Glomerular visceral epithelial cell (primary cell): ENCODE measurements at regions not wholly inside any gene's neighbourhood (a gene's known extent, or its start where the extent isn't known, plus 50 kb on each side); places are given as distances from the start of the nearest gene placed in this dataset.
"Not testable (repeated sequence)": the region's sequence is repeated elsewhere in the genome, so short reads cannot be mapped to it uniquely, and the experiment has no call there.

Experiments
- DNase-seq: peaks from one replicate; pipeline ENCODE4 v3.0.0-alpha.2; 2016; ENCODE audit errors: extremely low spot score

DNA sequence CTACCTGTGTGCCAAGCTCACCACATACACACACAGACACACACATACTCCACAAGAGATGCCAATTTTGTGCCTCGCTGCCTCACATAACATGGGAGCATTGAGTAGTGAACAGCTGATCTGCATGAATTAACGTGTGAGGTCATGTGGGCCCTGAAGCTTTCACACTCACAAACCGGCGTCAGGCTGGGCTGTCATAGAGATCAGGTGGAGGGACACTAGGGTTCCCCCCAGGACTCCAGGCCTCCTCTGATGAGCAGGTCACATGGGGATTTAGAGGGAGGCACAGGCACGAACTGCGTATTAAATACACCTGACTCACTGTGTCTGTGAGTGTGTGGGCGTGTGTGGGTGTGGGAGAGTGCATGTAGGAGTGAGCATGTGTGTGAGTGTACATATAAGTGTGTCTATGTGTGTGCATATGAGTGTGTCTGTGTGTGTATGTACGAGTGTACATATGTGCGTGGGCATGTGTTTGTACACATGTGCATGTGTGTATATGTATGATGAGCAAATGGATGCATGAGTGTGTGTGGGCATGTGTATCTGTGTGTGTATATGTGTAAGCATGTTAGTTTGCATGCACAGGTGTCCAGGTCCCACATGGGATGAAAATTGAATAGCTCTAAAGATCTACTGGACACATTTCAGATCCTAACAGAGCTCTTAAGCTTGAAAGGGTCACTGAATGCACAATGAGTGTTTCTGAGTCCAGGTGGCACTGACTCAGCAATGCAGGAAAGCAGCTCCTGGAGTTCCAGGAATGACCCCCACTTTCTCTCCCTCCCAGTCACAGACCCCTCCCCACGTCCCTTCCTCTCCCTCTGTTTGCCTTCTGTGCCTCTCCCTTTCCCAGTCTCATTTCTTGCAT, 336.6 kb downstream of the PREX1 start:
- DNase-seq, result no peak

DNA sequence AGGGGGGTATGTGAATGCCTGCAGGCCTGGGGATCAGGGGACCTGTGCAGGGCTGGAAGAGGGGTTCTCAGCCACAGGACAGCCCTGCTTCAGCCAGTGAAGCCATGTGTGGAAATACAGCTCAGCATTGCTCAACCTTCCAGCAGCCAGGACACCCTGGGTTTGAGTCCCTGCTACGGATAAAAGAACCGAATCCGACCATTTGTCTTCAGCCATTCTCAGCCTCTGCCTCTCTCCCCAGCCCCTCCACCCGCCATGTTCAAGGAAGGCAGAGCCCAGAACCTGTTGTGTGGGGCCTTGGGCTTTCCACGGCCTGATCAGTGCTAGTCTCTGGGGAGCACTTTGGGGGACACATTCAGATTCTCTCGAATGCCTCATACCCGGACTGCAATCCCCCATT, 337.5 kb downstream of the PREX1 start:
- not testable (repeated sequence) for DNase-seq

DNA sequence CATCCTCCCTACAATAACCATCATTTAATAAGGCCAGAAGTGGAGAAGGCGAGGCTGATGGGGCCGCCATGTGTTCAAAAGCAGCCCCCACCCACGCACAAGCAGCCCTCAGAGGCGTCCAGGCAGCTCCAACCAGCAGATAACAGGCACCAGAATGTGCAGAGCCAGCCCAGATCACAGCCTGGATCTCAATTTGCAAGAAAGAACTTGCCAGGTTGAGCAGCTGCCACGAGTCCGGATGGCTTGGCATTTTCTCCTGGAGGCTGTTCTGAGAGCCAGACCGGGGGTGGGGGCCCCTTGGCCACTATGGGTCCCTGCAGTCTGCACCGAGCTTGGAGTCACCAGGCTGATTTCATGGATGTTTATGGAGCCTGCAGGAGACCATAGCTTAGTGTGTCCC, 338.1 kb downstream of the PREX1 start:
- DNase-seq, result no peak

DNA sequence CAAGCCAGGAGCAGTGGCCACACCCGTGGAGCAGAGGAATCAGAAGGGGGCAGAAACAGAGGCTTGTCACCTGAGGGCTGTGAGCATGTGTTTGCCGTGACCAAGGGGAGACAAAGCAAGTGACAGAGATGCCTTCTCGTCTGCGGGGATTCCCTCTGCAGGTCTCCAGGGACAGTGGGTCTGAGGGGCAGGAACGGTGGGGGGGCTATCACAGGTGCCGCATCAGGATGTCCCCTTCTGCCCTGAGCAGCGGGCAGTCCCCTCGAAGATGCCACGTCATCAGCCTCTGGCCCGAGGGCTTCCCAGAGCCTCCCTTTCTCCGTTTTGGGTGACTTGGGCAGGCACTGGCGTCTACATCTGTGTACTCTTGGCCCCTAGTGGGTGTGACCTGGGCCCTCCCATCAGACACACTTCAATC, 338.7 kb downstream of the PREX1 start:
- no peak for DNase-seq

DNA sequence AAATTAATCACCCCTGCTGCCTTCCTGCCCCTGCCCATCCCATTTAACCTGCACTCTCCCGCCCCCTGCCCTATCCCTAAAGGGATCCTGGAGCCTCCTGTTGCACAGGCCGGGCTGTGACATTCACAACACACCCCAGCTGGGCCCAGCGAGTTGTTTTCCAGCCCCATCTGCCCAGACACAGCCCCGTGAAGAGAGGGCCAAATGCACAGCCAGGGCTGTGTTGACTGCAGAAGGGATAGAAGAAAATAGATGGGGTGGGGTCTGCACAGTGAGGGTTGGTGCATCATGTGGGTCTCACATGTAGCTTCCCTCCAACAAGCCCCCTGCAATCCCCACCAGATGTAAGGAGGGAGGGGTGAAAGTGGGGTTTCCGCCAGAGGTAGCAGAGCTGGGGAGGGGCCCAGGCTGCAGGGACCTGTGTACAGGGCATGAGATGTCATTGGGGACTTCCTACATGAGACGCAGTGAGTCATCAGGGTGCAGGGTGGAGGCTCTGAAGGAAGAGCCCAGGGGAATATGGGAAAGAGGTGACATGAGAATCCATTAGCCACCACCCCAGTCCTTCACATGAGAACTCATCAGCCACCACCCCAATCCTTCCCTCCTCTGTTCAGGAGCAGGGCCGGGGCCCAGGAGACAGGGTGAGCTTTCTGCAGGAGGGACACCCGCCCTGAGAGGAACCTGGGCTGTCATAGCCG, 339.3 kb downstream of the PREX1 start:
- not testable (repeated sequence) for DNase-seq

DNA sequence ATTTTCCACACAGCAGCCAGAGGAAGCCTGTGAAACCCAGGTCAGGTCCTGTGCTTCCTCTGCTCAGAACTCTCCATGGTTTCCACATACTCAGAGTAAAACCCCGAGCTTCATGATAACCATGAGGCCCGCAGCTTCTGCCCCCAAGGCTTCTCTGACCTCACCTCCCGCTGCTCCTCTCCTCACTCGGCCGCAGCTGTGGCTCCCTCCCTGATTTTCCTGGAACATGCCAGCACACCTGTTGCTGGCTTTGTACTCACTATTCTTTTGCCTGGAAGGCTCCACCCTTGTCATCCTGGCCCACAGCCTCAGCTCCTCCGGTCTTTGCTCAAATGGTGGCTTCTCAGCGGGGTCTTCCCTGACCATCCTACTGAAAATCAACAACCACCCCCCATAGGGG, 341.7 kb downstream of the PREX1 start:
- no peak for DNase-seq

DNA sequence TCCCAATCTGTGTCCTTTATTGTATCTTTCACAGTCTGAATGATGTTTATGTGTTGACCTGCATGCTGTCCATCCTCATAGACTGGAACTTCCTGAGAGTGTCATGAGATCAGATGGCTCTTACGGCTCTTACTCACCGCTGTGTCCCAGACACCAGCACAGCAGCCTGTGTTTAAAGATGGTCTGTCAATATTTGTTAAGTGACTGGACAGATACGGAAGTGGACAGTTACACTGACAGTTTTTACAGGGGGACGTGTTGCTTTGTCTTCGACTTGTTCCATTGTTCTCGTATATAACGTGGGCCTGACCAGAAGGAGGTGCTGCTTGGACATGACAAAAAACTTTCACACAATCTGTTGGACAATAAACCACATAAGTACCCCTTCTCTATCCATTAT, 342.6 kb downstream of the PREX1 start:
- DNase-seq, result not testable (repeated sequence)

DNA sequence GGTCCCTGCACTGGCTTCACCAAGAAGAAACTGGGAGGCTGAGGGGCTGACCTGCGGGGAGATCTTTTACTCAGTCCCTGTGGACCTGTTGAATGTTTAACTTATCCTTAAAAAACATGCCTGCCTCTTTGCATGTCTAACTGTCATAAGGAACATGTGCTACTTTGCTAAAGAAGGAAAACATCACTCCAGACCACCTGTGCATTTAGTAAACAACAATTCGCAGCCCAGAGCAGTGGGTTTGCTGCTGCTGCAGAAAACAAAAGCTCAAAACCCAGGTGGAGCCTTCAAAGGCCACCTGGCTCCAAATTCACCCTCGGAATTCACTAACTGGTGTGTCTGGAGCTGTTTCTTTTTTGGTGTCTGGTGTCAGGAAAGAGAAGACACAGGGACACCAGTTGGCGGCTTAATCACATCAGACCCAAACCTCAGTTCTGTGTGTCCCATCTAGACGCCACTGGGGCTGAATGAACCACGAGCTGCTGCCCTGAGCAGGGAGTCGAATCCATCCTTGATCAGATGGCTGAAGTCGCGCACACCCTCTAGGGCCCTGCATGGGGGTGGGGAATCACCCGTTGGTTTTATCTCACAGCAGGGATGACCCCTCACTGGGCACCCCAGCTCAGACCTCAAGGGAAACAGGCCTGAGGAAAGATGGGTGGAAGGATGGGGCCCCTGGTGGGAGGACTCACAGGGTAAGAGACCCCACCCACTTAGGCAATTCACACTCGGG, 344.3 kb downstream of the PREX1 start:
- no peak for DNase-seq

DNA sequence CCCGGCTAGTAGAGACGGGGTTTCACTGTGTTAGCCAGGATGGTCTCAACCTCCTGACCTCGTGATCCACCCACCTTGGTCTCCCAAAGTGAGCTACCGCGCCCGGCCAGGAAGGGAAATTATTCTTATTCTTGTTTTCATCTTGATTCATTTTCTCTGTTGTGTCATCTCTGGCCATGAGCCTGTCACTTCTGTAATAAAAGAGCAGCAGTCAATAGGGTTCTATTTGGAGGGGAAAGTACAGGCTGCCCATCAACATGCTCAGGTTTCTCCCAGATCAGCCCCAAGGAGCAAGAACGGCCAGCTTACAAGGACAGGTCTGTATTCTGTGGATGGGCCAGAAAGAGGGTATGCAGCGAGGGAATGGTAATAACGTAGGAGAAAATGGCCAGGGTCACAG, 345.0 kb downstream of the PREX1 start:
- DNase-seq, result no peak

DNA sequence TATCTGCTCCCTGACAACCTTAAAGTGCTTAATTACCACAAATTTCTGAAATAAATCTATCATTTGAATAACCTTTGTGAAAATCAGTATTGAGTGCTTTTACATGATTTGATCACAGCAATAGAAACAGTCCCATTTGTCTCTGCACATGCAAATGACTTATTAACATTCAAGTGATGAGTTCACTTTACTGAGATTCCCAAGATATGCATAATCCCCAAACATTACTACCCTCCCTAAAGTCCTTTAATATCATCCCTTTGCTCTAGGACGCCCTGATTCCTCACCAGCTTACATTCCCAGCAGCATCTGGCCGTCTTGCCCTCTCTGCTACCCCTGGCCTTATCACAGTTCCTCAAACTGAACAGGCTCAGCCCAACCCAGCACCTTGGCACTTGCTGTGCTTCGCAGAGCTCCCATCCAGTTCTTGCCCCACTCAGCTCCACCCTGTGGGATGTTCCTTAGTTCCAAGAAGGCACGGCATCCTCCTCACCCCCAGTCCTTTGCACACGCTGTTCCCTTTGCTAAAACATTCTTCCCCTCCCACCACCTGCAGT, 347.5 kb downstream of the PREX1 start:
- no peak for DNase-seq

DNA sequence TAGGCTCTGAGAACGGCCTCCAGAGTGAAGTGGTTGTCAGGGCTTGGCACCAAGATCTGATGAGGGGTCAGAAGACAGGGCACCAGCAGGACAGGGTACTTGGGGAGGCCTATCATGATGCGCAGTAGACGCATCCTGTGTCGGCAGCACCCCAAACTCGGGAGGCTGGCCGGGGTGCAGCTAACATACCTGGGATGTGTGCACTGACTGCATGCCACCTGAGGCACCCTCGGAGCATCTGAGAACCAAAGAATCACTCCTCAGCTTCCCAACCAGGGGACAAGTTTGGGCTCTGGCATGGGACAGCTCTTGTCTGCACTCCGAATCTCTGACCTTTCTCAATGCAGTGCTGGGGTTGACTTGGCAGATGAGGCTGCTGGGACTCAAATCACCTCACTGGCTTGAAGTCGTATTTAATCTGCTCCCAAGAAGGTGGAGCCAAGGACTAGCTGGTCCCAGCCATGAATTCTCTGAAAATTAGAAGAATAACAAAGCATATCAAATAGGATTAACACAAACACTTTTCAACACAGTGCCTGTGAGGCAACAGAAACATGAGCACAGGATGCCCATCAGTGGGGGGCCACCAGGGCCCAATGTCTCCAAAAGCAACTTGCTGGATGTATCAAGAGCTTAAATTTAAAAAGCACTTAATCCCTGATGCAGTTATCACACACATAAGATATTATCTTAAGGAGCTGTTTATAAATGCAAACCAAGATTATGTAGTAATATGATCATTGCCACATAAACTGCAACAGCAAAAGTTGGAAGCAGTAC, 348.8 kb downstream of the PREX1 start:
- no peak for DNase-seq

DNA sequence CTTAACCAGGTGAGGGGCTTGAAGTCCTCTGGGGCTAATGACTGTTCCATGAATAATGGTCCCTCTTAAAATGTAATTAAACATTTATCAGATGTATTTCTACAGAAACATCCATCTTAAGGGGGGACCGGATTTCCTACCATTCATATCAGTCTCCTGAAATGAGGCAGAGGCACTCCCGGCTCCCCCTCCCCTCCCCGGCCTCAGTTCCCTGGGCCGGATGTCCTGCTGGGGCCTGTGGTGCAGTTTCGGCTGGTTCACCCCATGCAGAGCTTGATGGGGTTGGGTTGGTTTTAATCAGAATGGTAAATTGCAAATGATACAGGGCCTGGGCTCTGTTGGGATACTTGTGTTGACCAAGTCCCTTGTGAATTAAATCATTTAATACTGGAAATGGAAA, 349.4 kb downstream of the PREX1 start:
- no peak for DNase-seq

DNA sequence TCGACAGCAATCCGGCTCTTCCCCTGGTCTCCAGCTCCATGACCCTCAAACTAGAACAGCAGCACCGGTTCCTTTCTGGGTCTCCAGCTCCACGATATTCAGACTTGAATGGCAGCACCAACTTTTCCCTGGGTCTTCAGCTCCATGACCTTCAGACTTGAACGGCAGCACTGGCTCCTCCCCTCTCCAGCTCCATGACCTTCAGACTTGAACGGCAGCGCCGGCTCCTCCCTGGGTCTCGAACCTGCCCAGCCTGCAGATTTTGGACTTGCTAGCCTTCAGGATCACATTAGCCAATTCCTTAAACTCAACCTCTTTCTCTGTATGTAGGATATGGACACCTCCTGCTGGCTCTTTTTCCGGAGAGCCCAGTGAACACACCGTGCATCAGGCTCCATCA, 350.9 kb downstream of the PREX1 start:
- no peak for DNase-seq

DNA sequence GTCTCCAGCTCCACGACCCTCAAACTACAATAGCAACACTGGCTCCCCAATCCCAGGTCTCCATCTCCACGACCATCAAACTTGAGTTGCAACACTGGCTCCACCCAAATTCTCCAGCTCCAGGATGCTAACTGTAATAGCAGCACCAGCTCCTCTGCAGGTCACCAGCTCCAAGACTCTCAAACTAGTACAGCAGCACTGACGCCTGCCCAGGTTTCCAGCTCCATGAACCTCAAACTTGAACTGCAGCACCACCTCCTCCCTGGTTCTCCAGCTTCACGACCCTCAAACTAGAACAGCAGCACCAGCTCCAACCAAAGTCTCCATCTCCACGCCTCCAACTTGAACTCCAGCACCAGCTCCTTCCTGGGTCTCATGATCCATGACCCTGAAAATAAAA, 353.8 kb downstream of the PREX1 start:
- DNase-seq, result no peak

DNA sequence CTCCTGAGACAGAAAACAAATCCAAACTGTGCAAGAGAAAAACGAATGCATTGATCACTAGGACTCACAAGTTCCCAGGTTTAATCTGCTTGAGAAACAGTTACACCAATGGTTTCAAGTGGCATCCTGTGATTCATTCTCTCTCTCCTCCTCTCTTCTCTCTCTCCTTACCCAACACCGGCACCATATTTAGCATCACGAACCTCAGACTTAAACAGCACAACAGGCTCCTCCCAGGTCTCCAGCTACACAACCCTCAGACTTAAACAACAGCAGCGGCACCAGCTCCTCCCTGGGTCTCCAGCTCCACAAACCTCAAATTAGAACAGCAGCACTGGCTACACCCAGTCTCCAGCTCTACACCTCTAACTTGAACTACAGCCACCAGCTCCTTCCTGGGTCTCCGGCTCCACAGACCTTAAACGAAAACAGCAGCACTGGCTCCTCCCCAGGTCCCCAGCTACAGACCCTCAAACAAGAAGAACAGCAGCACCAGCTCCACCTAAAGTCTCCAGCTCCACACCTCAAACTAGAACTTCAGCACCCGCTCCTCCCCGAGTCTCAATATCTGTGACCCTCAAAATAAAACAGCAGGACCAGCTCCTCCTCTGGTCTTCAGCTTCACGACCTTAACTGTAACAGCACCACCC, 355.9 kb downstream of the PREX1 start:
- DNase-seq, result no peak

DNA sequence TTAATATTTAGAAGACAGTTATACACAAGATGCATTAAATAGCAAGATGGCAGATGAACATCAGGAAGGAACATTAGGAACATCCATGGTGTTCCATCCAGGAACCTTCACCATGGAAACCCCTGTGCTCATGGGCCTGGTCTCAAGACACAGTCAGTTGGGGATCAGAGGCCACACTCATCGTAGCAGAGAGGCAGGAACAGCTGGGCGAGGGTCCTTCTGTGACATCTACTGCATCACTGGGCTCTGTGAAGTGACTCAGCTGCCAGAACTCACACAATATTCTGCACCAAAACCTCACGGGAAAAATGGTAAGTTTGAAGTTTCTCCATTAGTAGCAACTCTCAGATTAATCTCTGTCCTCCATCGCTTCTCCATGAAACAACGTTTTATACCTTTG, 356.6 kb downstream of the PREX1 start:
- no peak for DNase-seq

DNA sequence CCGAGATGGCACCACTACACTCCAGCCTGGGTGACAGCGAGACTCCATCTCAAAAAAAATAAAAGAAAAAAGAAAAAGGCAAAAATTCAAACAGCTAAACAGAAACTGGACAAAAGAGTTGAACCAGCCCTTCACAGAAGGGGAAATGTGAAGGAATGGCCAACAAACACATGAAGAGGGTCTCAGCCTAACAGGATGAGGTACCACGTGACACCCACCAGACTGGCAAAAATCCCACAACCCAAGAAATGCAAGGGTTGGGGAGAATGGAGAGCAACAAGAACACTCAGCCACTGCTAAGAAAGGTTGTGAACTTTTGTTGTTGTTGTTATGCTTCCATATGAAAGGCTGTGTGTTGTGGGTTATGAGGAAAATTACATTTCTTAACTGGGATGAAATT, 357.7 kb downstream of the PREX1 start:
- no peak for DNase-seq

DNA sequence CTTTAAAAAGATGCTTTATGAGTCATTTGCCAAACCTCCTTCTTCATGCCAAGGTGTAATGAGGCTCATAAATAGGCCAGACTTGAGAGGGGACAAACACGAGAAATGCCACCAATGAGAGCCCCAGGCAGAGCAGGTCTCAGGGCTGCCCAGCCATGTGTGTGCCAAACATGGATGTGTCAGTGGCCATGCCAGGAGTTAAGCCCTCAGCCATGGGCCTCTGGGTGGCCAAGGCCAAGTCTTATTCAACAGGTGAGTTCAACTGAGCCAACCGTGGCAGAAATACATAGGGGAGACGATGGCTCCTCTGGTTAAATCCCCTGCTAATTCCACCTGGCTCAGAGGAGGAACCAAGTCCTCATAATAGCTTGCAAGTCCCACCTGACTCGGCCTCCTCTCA, 358.8 kb downstream of the PREX1 start:
- DNase-seq, result no peak

DNA sequence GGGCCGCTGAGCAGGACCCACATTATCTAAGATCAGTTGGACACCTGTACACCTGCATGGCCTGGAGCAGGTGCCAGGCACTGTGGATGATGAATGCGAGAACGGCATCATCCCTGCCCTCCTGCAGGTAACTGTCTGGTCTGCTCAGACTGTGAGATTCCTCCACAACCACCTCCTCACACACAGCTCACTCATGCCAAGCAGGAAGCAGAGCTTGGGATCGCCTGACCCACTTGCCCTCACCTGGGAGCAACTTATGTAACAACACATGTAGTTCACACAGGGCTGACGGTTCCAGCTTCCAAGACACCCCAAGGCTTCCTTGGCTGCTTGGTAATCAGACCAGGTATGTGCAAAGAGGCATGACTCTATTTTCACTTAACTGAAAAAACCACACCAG, 359.2 kb downstream of the PREX1 start:
- DNase-seq, result no peak

DNA sequence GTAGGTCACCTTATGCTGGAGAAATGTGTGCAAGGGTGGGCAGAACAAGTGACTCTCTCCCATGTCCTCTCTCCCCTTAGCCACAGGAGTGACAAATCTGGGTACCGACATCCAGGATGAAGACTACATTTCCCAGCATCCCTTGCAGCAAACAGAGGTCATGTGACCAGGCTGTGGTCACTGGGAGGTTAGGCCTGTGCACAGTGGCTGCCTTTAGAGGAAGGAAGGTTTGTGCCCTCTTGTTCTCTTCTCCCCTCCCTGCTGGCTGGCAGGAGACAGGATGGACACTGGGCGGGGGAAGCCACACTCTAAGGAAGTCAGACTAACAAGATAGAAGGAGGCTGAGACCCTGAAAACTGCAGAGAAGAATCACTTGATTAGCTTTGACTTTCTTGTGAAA, 360.2 kb downstream of the PREX1 start:
- no peak for DNase-seq

DNA sequence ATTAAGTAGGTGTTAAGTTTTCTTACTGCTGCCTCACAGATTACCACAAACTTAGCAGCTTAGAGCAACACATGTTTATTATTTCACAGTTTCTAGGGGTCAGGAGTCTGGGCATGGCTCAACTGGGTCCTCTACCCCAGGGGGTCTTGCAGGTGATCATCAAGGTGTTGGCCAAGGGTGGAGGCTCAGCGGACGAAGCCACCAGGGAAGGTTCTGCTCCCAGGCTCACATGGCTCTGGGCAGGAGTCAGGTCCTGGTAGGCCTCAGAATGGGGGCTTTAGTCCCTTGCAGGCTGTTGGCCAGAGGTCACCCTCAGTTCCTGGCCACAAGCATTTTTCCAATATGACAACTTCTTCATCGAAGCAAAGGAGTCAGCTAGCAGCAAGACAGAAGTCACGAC, 362.5 kb downstream of the PREX1 start:
- DNase-seq, result no peak
